M059J (cell line): ENCODE measurements at regions not wholly inside any gene's neighbourhood (a gene's known extent, or its start where the extent isn't known, plus 50 kb on each side); places are given as distances from the start of the nearest gene placed in this dataset.
"Not testable (repeated sequence)": the region's sequence is repeated elsewhere in the genome, so short reads cannot be mapped to it uniquely, and the experiment has no call there.

Experiments
- DNase-seq: peaks from one replicate; pipeline ENCODE4 v3.0.0-alpha.2; 2012; ENCODE audit warnings: low read depth

DNA sequence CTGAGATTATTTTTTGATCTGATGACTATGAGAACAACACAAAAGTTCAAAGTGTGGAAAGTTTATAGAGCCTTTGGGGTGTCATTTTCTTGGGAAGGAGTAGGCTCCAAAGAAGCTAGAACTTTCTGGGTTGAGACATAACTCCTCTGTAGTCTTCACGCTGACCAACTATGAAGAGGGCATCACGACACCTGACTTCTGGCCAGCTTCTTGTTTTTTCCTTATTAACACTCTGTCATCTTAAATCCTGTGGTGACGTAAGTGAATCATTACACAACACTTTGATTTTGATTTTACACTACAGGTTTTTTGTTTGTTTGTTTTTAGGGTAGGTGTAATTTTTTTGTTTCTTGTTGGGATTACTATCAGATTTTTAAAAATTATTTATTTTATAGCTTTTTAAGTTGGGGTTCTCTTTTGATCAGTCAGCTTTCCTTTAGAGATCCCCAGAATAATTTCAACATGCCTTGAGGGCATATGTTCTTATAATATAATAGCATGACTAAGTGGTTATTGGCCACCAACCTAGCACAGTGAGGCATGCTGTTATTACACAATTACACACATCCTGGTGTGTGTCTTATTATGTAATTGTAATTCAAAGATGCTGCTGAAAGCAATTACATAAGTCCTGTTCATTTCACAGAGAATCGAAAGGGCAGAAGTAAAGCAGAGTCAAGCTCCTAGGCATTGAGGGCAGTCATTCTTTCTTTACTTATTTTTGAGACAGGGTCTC lies 281.6 kb upstream of the NOTCH2NLA start:
- DNase-seq: not testable (repeated sequence)

DNA sequence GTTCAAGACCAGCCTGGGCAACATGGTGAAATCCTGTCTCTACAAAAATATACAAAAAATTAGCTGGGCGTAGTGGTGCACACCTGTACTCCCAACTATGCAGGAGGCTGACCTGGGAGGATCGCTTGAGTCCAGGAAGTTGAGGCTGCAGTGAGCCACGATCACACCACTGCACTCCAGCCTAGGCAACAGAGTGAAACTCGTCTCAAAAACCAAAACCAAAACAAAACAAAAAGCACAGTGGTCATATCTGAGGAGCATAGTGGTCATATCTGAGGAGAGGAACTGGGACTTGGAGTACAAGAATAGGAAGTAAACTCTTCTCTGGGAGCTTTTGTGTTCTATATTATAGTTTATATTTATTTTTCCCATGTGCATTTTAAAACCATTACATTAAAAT lies 275.3 kb upstream of the NOTCH2NLA start:
- not testable (repeated sequence) for DNase-seq

DNA sequence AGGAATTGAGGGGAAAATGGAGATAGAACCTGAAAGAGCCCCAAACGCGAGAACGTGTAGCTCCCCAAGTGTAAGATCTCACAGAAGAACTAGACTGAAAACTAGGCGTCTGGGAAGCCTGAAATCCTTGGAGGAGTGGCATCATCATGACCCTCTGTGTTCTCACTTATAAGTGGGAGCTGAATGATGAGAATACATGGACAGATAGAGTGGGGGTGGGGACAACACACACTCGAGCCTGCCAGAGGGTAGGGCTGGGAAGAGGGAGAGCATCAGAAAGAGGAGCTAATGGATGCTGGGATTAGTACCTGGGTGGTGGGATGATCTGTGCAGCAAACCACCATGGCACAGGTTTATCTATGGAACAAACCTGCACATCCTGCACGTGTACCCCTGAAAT lies 258.7 kb upstream of the NOTCH2NLA start:
- not testable (repeated sequence) for DNase-seq

DNA sequence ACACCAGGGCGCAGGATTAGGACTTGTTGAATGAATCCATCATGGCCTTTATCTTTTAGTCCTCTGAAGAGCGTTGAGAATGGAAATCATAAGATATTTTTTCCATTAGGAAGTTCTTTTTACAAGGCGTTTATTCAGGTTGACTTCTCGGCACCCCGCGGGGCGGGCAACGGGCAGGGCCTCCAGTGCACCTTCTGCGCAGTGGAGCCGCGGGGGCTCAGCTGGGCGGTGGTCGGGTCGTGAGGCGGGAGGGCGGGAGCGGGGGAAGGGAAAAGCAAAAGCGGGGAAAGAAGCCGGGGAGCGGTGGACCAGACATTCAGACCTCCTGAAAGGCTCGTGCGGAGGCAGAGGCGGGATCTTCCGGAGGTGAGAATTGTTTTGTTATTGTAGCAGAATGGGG lies 258.3 kb upstream of the NOTCH2NLA start:
- not testable (repeated sequence) for DNase-seq

DNA sequence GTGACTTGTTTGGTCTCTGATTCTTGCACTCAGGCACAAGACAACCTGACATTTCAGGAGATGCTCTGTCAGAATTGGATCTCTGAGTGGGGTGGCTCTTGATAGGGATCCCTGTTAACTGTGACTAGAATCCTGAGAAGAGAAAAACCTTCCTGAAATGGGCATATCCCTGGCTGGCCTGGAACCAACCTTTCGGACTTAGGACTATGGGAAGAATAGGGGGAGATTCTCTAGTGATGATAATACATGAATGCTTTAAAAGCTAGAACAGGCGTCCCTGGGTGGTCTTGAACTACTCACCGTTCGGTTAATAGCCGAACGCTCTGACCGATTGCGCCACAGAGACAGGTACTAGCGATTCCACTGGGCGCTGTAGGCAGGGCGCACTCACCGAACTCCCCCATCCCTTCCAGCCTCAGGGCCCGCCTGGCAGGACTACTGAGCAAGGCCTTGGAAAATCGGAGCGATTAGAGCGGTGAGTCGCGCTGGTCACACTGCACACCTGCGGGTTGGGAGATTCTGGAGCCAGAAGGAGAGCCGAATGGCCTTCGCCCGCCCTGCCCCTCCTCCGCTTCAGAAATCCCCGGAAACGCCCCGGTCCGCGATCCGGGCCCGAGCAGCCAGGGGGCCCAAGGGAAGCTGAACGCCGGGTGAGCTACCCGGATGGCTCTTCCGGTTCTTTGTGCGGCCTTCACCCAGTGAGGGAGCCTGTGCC lies 257.6 kb upstream of the NOTCH2NLA start:
- DNase-seq: peak; percentile 13

DNA sequence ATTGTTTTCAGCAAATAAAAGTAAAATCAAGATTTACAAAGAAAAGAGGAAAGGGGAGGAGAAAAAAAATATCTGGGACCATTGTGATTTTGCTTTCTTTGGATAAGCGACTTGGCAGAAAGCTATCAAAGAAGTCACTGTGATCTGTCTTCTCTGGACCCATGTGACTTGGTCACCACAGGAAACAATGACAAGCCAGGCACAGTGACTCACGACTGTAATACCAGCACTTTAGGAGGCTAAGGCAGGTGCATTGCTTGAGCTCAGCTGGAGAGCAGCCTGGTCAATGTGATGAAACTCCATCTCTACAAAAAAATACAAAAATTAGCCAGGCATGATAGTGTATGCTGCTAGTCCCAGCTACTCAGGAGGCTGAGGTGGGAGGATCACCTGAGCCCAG lies 255.4 kb upstream of the NOTCH2NLA start:
- not testable (repeated sequence) for DNase-seq

DNA sequence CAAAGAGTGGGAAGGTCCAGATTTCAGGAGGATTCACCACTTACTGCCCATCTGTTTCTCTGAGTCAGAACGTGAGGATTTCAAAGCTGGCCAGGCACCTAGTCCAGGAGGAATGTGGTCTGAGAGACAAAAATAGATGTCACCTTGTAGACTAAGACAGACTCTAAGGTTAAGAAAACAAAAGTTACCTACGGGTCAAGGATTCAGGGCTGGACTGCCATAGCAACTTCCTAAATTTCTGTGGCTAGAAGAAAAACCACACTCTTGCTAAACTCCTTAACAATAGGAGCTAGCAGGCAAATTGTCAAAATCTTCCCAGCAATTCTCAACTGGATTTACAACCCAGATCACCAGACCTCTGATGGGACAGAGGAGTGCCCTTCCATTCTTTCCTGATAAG lies 250.4 kb upstream of the NOTCH2NLA start:
- DNase-seq: peak; percentile 78

DNA sequence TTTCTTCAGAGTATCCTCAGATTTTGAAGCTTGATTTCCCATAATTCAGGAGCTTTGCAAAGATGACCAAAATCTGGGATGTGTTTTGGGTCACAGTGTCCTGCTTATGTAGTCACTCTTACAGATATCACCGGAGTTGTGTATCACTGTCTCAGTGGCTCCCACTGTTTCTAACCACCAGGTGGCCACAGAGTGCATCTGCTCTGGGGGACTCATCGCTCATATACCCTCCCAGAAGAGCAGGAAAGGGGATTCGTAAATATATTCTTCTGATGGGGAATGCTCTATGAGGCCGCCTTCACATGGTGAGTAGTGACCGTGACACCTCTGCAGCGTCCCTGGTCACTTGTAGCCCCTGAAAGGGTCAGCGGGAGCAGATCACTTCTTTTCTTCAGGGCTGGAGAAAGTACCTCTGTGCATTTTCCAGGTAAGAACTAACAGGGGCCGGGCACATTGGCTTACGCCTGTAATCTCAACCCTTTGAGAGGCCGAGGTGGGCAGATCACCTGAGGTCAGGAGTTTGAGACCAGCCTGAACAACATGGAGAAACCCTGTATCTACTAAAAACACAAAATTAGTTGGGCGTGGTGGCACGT lies 249.4 kb upstream of the NOTCH2NLA start:
- peak; percentile 16 for DNase-seq

DNA sequence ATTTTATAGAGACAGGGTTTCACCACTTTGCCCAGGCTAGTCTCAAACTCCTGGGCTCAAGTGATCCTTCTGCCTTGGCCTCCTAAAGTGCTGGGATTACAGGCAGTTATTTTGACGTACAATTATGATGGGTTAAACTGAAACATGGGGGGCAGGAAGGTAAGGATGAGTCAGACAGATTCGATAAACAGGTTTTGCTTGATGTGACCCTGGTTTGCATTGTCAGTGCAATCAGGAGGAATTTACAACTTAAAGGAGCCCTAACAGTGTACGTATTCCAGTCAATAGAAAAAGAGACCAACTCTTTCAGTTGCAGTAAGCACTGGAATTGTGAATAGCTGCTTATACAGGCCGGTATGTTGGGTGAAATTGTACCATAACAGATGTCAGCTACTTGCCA lies 246.3 kb upstream of the NOTCH2NLA start:
- peak; percentile 1 for DNase-seq

DNA sequence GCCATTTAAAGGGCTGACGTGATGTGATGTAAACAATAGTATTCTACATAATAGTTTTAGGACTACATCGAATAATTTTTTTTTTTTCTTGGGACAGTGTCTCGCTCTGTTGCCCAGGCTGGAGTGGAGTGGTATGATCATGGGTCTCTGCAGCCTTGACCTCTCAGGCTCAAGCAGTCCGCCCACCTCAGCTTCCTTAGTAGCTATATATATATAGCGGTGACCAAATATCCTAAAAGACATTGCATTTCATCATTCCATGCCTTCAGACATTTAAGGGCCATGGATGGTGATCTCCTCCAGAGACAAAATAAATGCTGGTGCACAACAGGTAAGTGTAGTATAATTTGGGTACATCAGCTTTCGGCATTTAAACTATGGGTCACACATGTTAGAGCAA lies 245.4 kb upstream of the NOTCH2NLA start:
- DNase-seq: not testable (repeated sequence)

DNA sequence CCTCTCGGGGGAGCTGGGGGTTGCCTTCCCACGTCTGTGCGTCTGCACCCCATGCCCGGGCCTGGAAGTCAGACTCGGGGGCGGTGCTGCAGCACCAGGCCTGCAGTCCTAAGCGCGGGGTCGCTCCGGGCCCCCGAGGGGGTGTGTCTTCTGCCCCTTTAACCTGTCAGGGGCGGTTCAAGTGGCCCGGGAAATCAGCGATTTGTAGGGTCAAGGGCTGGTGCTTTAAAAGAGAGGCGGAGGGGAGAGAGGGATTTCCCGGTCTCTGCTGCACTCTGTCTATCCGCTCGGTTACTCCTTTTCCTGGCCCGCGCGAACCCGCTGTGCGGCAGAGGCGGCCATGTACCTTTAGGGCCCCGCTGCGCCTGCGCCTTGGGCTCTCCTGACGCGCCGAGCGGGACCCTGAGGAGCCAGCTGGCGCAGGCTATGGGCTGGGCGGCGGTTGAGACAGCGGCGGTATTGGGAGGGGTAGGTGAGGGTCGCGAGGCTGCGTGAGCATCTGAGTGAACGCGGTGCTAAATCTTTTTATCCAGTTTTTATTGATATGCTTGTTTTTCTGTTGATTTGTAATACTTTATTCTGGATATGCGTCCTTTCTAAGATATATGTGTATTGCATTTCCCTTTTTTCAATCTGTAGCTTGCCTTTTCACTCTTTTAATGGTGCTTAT lies 243.5 kb upstream of the NOTCH2NLA start:
- DNase-seq: peak; percentile 64

DNA sequence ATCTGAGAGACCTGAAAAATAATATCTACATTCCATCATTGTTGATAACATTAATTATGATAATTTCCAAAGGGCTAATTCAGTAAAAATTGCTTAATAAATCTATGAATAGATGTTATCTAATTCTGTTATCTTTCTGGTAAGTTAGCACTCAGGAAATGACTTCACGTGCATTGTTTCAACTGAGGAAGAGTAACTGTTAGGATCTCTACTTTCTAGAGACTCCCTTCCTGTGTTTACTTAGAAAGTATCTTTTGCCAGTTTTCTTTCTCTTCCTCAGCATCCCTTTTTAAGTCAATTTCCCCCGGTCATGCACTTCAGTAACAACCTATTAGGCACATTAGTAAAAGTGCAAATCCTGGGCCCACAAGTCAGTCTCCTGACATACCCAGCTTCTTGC lies 231.1 kb upstream of the NOTCH2NLA start:
- not testable (repeated sequence) for DNase-seq

DNA sequence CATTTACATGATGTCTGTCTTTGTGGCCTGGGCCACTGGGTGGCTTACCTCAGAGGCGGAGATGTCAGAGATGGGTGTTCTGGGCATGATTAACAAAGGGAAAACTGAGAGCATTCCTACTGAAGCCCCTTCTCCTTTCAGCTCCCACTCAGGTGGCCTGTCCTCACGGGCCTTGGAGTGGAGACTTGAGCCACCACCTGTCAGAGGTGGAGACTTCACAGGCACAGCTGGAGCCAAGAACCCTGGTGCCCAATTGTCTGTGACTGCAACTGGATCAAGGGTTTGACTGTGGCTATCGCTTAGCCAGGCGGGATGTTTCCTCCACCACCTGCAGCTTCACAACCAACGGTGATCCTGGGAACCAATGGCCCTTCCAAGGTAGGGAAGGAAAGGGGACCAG lies 230.5 kb upstream of the NOTCH2NLA start:
- not testable (repeated sequence) for DNase-seq

DNA sequence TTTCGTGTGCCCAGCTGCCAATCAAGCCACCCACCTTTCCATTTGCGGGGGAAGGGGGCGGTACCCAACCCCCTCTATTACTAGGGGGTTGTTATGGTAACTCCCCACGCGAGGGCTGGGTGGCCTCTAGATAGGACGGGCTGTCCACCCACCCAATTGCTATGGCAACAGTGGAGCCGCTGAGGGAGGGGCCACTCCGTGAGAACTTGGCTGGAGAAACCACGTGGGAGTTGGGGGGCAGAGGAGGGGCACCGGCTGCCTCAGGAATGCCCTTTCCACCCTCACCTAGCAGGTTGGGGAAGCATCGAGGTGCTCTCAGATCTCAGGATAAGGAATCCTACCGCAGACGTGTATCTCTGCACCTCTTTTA lies 220.0 kb upstream of the NOTCH2NLA start:
- not testable (repeated sequence) for DNase-seq

DNA sequence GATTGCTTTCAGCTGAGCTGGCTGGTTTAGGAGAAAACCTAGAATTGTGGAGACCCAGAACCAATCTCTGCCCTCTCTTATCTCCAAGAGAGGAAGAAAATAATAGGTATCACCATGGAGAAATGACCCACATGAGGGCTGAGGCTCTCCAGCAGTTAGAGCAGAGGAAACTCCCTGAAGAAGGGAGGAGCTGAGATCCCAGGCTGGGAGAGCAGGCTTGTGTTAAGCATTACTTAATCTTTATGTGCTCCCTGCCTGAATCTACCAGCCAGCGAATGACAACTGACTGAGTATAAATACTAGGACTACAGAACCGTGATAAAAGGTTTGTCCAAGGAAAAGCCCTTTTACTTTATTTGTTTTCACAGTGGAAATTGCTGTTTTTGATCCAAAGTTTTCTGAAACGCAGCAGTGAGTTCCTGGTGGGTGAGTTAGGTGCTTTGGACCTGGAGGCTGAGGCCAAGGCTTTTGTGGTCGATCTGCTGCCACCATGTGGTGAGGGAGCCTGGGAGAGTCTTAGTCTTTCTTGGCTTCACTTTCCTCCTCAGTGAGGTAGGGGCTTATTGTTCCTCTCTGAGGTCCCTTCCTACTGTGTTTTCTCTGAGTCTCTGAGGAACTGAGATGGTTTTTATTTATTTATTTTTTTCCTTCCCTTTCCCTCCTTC lies 219.5 kb upstream of the NOTCH2NLA start:
- not testable (repeated sequence) for DNase-seq

DNA sequence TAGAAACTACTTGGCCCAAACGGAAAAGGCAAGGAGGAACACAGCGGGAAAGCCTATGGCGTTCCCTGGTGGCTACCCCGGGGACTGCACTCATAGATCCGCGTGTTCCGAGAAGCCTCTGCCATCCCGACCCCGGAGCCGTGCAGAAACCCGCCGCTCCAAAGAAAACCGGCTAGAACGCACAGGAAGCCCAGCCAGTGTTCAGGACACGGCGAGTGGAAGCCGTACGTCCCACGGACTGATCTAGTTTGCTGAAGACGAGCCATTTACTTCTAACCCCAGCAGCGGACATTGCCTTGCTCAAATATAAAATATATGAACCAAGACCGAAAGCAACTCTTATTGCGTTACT lies 215.0 kb upstream of the NOTCH2NLA start:
- DNase-seq: peak; percentile 5

DNA sequence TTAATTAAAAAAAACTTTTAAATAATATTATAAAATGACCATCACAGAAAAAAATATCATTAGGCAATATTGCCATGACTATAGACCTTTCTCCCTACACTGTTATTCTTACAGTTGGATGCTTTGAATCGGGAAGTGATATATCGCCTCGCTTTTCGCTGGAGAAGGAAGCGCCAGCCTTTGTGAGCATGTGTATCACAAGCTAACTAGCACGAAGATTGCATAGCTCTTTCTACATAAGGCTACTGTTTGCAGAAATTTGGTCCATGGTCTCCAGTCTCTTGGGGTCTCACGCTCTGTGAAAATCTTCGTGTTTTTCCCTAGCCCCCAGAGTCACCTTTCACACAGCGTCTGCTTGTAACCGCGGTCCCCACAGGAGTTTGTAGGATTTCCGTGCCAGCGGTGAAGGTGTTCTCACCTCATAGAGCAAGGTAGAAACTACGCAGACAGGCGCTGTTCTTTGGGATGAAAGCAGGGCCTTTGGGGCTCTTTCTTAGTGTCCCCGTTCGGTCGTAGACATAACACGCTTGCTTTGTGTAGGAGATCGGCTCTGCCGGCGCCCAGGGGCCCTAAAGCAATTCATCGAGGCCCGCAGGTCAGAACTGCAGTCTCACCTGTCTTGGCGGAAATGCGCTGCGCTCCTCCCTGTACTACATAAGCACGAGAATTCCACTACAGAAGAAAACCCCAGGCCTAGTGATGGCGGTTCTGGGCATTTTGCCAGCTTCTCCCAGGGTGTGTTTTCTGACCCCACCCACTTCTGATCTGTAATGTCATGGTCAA lies 214.5 kb upstream of the NOTCH2NLA start:
- DNase-seq: not testable (repeated sequence)

DNA sequence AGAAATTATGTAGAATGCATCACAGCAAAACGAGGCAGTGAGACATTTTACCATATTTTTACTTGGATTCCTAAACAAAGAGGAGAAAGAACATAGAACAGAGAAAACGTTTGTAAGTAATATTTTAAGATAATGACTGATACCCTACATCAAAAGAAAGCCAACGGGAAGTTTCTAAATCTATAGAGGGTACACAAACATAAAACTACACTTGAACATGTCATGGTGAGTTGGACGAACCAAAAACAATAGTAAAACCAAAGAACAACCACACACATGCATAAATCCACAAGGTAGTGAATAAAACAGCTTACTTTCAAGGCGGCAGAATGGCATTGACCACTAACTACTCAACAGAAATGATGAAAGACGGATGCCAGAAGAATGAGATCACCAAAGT lies 209.7 kb upstream of the NOTCH2NLA start:
- DNase-seq: peak; percentile 6

DNA sequence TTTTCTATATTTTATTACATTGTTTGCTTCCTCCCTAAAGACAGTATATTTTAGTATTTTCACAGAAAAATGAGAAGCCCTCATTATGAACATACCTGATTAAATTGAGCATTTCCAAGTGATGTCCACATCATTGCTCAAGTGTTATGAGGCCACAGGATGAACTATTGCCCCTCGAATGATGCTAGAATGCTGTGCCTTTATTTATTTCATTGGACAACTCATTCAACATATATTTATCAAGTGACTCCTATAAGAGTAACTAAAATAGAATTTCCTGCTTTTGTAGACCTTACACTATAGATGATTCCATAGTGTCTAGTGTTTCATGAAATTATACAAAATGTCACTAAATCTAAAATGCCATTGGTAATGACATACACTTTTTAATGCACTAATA lies 187.8 kb upstream of the NOTCH2NLA start:
- DNase-seq: not testable (repeated sequence)

DNA sequence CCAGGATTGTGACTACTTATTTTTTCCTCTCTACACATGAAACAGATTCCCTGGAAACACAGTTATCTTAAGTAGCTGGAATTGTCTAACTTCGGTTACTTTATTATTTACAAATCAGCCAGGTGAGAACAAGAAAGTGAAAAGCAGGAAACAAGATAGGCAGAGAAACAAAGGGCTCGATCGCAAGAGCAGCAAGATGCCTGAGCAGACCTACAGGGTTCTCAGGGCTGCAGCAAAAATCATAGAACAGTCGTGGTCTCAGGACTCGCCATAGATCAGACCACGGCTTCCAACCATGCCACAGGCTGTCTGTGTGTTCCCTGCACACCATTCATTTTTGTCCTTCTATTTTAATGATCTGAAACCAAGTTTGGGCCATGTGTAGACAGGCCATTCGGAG lies 186.2 kb upstream of the NOTCH2NLA start:
- DNase-seq: not testable (repeated sequence)

DNA sequence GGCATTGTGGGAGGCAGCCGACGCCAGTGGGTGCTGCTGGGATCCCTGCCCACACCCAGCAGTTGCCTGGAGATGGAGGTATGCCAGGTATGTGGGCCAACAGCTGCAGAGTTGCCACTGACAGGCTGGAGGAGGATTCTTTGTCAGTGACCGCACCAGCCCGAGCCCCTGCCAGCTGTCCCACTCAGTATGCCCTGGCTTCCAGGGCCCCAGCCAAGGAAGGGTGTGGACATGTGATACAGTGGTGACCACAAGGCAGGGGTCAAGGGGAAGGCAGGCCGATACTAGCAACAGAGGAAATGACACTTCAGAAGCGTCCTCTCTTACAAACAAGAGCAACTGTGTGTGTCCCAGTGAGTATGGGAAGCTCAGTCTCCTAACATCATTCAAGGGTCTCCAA lies 185.1 kb upstream of the NOTCH2NLA start:
- DNase-seq: peak; percentile 64
